H1 (cell line): ENCODE measurements at regions not wholly inside any gene's neighbourhood (a gene's known extent, or its start where the extent isn't known, plus 50 kb on each side); places are given as distances from the start of the nearest gene placed in this dataset.

ENCODE experiments used
- RXRA ChIP-seq: IDR thresholded peaks from 2 replicates; pipeline ENCODE4 v1.6.1; 2011; ENCODE audit warnings: low read depth, mild to moderate bottlenecking, low read length, moderate library complexity; ENCODE audit not compliant: insufficient read depth
- TF ChIP-seq, protein P1 (sequence below): IDR thresholded peaks from 2 replicates; pipeline ENCODE4 v1.6.1; 2011; ENCODE audit warnings: low read length, improper control_type of control experiment

- TF ChIP-seq, protein P1, sequence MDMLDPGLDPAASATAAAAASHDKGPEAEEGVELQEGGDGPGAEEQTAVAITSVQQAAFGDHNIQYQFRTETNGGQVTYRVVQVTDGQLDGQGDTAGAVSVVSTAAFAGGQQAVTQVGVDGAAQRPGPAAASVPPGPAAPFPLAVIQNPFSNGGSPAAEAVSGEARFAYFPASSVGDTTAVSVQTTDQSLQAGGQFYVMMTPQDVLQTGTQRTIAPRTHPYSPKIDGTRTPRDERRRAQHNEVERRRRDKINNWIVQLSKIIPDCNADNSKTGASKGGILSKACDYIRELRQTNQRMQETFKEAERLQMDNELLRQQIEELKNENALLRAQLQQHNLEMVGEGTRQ = no peak
- TF ChIP-seq RXRA = no peak
- TF ChIP-seq, all 59 proteins: peak for 0
These were observed 913.5 kb downstream of the TDRD15 start (continued) for GRCh38 chr2:22037274-22037673.
